ENCODE measurements at regions not wholly inside any gene's neighbourhood (a gene's known extent, or its start where the extent isn't known, plus 50 kb on each side); places are given as distances from the start of the nearest gene placed in this dataset.

GRCh38 chr12:91819132-91819447, 326.6 kb downstream of the BTG1 start:
- TF ChIP-seq CTCF (IDR thresholded peaks at IDR 0.05) (no peak), POLR2A (IDR thresholded peaks at IDR 0.05) (no peak)

Data from sigmoid colon (tissue), 3 donors.